GM21381 (cell line): ENCODE measurements at regions not wholly inside any gene's neighbourhood (a gene's known extent, or its start where the extent isn't known, plus 50 kb on each side); places are given as distances from the start of the nearest gene placed in this dataset.
"Not testable (repeated sequence)": the region's sequence is repeated elsewhere in the genome, so short reads cannot be mapped to it uniquely, and the experiment has no call there.

ENCODE experiments used
- ATAC-seq: cut with Tn5 transposase; IDR thresholded peaks from one replicate; pipeline ENCODE4 v1.9.1; 2021; ENCODE audit warnings: mild to moderate bottlenecking, moderate library complexity; ENCODE audit not compliant: unreplicated experiment

DNA sequence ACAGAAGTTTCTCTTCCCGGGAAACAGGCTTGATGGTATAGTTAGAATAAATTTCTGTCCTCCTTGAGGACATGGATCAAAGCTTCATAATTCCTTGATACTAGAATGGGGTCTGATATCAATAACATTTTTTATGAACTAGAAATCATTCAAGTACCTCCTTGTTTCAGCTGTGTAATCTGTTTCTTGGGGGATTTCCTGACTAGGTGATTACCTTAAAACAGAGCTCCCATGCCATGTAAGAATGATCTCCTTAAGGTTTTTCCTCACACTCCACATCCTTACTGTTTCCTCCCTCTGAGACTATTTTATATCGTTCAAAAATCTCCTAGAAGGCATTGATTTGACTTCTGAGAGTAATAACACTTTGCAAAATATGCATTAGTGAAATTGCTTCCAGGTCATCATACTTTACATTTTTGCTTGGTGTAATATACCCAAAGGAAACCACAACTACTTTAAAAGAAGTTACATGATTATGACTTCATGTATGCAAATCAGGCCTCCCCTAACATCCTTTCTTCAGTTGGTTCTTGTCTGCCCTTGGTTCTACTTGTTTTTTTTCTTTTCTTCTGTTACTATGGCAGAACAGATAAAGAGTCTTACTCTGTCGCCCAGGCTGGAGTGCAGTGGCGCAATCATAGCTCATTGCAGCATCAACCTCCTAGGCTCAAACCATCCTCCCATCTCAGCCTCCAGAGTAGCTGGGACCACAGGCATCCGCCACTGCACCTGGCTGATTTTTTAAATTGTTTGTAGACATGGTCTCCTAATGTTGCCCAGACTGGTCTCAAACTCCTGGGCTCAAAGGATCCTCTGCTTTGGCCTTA, 388.8 kb downstream of the ZFHX3 start:
- ATAC-seq, result no peak

DNA sequence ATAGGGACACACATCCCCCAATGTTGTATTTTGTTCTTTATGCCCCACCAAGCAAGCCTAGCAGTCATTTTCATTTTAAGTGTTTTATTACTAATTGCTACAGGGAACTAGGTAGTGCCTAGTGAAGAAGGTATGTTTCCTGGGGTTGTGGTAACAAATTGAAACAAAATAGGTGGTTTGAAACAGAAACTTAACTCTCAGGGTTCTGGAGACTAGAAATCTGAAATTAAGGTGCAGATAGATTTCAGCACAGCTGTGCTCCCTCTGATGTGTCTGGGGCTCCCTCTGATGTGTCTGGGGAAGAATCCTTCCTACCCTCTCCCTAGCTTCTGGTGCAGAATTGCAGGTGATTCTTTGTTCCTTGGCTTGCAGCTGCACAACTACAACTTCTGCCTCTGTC, 390.1 kb downstream of the ZFHX3 start:
- ATAC-seq, result peak; percentile 92

DNA sequence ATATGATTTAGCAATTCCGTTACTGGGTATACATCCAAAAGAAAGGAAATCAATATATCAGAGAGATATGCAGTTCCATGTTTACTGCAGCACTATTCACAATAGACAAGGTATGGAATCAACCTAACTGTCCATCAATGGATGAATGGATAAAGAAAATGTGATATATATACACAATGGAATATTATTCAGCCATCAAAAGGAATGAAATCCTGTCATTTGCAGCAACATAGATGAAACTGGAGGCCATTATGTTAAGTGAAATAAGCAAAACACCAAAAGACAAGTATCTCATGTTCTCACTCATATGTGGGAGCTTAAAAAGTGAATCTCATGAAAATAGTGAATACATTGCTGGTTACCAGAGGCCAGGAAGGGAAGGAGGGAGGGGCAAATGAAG, 390.8 kb downstream of the ZFHX3 start:
- ATAC-seq, result no peak

DNA sequence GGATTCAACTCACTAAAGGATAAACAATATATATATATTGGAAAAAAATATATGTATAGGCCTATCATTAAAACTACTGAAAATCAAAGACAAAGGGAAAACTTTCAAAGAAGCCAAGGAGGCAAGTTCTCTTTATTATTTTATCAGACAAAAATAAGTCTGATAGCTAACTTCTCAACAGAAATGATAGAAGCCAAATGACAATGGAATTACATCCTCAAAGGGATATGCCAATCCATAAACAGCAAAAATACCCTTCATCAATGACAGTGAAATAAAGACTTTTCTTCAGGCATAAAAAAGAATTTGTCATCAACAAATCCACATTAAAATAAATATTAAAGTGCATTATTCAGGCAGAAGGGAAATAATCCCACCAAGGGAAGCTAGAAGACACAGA, 393.4 kb downstream of the ZFHX3 start:
- ATAC-seq, result no peak

DNA sequence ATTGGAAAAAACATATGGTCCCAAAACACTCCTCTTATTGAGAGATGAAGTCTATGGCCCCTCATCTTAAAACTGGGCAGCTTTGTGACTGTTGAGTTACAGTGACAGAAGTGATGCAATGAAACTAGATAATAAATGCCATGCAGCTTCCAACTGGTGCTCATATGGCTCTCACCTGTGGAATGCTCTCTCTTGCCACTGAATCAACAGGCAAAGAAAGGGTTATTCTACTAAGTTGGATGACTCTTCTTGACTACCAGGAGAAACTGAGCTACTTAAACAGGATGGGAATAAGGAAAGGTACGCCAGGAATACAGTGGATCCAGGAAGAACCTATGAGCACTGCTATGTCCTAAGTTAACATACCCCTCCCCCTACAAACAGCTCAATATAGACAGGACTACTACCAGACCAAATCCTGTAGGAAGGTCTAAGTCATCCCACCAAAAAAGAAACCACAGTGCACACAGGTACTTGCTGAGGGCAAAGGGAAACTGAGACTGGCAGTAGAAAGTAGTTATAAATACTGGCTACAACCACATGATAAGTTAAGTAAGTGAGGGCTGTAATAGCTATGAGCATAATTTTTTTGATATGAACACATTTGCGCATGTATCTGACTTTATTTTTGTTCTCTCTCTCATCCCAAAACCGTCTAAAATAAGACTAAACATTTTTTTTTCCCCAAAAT, 398.5 kb downstream of the ZFHX3 start:
- no peak for ATAC-seq

DNA sequence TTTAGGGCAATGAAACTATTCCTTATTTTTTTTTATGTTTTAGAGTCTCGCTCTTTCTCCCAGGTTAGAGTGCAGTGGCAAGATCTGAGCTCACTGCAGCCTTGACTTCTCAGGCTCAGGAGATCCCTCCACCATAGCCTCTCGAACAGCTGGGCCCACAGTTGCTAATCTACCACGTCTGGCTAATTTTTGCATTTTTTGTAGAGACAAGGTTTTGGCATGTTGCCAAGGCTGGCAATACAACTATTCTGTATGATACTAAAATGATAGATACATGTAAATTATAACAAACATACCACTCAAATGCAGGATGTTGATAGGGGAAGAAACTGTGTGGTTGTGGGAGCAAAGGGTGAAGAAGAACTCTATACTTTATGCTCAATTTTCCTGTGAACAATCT, 401.3 kb downstream of the ZFHX3 start:
- no peak for ATAC-seq

DNA sequence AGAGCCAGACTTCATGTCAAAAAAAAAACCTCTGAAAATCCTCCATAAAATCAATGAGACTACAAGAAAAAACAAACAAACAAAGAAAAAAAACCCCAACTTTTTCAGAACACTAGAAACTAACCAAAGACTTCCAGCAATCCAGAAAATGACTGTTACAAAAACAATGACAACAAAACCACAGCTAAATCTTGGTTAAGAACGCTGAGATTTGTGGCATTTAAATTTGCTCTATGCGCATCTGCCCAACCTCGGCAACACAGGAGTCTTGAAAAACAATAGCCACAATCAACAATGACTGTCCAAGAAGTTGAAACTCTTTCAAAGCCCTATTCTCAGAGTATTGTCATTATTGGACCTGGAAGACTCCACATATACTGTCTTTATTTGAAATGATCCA, 402.4 kb downstream of the ZFHX3 start:
- ATAC-seq, result no peak

DNA sequence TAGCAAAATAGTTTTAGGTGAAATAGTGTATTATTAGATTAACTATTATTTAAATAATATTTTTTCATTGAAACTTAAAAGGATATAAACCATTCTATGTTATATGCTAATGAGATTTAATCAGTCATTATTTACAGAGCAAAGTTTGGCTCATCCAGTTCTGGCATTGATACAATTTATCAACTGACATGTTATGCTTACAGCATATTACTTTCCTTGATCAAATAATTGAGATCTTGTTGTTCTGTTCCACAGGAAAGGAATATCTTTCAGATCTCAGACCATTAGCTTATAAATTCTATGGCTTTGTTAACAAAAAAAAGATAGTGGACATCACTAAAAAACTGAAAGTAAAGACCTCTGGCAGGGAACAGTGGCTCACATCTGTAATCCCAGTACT, 403.0 kb downstream of the ZFHX3 start:
- ATAC-seq, result no peak

DNA sequence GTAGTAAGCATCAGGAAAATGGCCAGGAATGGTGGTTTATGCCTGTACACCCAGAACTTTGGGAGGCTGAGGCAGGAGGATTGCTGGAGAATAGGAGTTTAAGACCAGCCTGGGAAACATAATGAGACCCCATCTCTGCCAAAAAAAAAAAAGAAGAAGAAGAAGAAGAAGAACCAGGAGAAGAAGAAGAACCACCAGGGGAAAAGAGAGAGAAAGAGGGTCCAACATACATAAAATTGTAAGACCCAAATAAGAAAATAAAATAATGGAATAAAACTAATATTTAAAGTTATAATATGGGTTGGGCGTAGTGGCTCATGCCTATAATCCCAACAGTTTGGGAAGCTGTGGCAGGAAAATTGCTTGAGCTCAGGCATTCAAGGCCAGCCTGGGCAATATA, 408.4 kb downstream of the ZFHX3 start:
- ATAC-seq, result no peak

DNA sequence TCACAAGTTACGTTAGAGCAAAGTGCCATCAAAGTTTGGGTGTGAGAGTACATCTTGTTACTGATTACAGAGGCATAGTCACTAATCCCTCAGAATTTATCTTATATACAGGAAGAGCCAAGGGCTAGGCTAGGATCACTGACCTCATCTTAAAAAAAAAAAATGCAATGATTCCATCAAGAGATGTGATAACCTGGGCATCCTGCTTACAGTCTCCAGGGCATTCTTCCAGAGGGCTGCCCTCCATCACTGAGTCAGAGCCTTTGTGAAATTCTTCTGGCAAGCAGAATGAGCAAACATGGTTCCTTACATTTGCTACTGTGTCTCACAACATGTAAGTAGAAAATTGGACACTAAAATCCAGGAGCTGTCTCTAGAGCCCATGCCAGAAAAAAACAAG, 410.6 kb downstream of the ZFHX3 start:
- no peak for ATAC-seq

DNA sequence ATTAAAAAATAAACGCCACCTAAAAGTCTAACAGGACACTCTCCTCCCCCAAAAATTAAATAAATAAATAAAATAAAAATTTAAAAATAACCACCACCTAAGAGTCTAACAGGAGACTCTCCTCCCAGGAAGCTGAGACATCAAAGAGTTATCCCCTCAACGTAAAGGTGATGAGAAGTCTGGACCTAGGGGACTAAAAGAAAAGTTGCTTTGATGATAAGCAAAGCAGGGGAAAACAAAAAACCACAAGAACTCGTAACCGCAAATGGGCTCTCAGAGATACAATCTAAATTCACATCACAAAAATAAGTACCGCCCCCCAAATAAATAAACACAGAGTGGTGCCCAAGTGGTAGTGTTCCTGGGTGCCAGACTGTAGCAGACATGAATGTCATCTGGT, 412.2 kb downstream of the ZFHX3 start:
- no peak for ATAC-seq

DNA sequence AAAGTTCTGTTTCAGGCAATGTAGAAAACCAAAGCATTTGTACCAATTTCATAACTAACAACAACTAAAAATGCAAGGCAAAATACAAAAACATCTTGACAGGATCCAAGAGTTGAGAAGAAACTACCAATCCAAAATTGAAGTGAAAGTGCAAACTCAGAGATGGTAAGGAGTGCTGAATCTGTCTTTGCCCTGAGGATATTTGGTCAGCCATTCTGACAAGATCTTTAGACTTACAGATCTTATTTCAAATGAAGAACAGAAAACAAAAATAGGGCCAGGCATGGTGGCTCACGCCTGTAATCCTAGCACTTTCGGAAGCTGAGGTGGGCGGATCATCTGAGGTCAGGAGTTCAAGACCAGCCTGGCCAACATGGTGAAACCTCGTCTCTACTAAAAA, 412.8 kb downstream of the ZFHX3 start:
- ATAC-seq, result no peak

DNA sequence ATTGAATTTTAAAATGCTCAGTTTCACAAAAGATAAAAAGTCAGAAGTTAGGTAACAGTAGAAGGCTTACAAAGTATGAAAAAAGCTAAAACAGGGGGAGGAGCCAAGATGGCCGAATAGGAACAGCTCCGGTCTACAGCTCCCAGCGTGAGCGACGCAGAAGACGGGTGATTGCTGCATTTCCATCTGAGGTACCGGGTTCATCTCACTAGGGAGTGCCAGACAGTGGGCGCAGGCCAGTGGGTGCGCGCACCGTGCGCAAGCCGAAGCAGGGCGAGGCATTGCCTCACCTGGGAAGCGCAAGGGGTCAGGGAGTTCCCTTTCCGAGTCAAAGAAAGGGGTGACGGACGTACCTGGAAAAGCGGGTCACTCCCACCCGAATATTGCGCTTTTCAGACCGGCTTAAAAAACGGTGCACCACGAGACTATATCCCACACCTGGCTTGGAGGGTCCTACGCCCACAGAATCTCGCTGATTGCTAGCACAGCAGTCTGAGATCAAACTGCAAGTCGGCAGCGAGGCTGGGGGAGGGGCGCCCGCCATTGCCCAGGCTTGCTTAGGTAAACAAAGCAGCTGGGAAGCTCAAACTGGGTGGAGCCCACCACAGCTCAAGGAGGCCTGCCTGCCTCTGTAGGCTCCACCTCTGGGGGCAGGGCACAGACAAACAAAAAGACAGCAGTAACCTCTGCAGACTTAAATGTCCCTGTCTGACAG, 420.6 kb downstream of the ZFHX3 start:
- not testable (repeated sequence) for ATAC-seq

DNA sequence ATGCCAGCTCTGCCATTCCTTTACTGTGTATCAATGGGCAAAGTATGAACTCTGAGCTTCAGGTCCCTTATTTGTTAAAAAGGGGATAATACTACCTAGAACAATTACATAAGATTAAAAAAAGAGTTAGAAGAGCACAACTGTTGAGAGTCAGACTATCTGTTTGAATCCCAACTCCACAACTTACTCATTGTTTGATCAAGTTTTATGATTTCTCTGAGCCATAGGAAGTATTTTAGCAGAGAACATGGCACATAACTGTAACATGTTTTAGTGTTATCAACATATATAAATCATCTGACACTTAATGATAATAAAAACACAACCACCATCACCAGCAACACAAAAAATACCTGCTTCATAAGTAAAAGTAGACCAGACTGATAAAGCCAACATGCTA, 421.3 kb downstream of the ZFHX3 start:
- no peak for ATAC-seq

DNA sequence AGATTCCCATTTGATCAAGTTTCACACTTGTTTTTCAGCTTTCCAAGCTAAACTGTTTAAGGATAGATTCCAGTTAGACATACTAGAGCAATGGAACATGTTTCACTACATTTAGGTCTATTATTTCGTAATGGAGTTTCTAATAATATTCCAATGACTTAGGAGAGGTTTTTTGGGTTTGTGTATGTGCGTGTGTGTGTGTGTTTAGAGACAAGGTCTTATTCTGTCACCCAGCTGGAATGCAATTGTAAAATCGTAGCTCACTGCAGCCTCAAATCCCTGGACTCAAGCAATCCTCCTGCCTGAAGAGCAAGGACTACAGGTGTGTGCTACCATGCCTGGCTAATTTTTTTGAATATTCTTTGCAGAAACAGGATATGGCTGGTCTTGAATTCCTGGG, 426.3 kb downstream of the ZFHX3 start:
- ATAC-seq, result no peak

DNA sequence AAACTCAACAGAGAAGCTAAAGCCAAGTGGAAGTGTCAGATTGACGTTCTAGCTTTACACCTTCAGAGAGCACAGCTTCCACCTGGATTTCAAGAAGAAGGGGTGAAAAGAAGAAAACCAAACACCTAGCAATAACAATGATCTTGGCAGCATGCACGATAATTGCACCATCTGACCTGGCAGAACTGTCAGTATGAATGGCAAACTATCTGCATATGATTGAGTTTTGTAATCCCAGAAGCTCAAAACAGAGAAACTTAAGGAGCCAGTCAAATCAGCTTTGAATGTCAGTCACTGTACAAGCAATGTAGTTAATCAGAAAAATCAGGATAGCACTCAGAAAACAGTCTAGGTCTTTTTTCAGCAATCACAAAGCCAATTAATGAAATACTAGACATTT, 427.1 kb downstream of the ZFHX3 start:
- no peak for ATAC-seq

DNA sequence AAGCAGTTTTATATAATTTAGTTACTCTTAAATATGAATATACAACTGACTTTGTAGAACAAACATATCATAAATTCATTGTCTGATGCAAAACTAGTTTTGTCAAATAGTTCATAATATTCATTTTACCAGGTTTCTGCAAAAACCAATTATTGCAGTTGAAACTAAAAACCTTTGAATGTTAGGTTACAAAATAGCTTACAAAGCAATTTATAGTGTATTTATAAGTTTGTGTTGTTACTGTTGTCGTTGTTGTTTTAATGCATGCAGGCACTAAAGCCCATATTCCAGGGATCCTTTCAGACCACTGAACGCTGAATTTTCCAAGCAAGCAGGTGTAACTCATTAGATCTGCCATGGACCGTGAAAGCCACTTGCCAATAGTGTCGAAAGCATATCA, 427.6 kb downstream of the ZFHX3 start:
- no peak for ATAC-seq

DNA sequence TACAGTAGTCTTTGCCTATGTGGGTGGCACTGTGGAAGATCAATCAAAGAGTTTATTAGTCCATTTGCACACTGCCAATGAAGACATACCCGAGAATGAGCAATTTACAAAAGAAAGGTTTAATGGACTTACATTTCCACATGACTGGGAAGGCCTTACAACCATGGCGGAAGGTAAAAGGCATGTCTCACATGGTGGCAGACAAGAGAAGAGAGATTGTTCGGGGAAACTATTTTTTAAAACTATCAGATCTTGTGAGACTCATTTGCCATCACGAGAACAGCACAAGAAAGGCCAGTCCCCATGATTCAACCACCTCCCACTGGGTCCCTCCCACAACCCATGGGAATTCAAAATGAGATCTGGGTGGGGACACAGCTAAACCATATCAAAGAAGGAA, 432.1 kb downstream of the ZFHX3 start:
- ATAC-seq, result no peak

DNA sequence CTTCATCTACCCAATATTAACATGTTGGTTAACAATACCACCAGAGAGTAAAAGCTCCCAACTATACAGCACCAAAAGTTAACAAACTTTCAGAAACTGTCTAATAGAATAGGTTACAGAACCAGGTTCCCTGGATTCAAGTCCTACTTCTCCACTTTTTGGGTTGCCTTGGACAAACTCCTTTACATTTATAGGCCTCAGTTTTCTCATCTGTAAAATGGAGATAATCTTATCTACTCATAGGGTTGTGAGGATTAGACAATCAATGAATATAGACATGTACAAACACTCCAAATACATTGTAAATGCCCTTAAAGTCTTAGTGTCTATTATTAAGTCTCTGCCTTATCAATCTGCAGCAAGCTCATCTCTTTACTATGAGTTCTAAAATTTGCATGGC, 435.2 kb downstream of the ZFHX3 start:
- ATAC-seq, result no peak

DNA sequence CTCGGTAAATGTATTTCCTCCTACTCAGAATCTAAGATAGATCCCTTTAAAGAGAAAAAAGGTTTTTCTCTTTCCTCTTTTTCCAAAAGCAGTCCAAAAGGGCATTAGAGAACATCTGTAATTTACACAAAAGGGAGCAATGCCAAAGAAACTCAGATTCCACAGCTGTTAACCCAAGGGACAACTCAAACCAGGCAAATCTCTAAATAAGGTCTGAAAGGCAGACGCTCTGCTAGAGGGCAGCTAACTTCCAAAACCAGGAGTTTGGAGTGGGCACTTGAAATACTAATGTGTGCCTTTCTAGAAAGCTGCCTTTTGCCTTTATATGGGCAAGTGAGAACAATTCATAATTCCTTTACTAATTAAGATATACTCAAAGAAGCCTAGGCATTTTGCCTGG, 435.7 kb downstream of the ZFHX3 start:
- ATAC-seq, result no peak

DNA sequence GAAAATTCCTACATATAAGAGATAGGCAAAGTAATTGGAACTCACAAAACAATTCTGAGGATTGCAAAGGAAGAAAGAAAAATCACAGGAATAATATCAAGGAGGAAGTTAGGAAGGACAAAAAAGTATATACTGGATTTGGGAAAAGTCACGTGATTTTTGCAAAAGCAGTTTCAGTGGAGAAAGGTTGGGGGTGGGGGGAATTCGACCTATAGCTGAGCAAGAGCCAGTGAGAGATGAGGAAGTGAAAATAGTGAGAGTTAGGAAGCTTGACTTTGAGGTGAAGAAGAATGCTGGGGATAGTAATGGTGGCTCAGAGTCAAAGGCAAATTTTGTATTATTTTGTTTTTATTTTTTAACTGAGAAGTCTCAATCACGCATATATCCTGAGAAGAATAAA, 438.0 kb upstream of the PMFBP1 start:
- ATAC-seq, result no peak

DNA sequence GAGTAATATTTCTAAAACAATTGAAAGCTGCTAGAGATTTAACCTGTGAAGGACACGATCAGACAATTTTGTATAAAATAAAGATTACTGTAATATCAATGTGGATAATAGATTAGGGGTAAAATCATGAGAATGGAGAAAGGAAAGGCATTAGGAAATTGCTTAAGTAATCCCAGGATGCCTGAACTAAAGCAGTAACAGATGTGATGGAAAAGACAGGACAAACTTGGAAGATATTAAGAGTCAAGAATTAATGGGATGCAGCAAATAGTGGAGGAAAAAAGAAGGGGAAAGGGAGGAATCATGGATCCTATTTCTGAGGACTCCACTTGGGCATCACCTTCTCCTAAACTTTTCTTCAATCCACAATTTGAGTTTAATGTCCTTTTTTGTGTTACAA, 437.1 kb upstream of the PMFBP1 start:
- ATAC-seq, result no peak
